GM10248 (cell line): ENCODE measurements at regions not wholly inside any gene's neighbourhood (a gene's known extent, or its start where the extent isn't known, plus 50 kb on each side); places are given as distances from the start of the nearest gene placed in this dataset.

Source experiments
- CTCF ChIA-PET: fragments of 300-600 bp; sonication (Branson Sonifier 250); formaldehyde crosslinking; extraction: SDS; loops from one replicate; lab custom pipeline; 2021; ENCODE audit warnings: antibody characterized with exemption; lab: Yijun Ruan, JAX
- POLR2A ChIA-PET: fragments of 350-650 bp; sonication (Branson Sonifier 250); formaldehyde crosslinking; extraction: SDS; loops from one replicate; lab custom pipeline; 2020; ENCODE audit warnings: antibody characterized with exemption; lab: Yijun Ruan, JAX
- DNase-seq: peaks from one replicate; pipeline ENCODE4 v3.0.0; 2012; ENCODE audit errors: extremely low spot score
- TF ChIP-seq, protein P1 (sequence below): IDR thresholded peaks from 2 replicates; pipeline ENCODE4 v1.5.1; 2012; ENCODE audit warnings: mild to moderate bottlenecking, low read depth; ENCODE audit errors: extremely low read depth, missing control alignments, control extremely low read depth

DNA sequence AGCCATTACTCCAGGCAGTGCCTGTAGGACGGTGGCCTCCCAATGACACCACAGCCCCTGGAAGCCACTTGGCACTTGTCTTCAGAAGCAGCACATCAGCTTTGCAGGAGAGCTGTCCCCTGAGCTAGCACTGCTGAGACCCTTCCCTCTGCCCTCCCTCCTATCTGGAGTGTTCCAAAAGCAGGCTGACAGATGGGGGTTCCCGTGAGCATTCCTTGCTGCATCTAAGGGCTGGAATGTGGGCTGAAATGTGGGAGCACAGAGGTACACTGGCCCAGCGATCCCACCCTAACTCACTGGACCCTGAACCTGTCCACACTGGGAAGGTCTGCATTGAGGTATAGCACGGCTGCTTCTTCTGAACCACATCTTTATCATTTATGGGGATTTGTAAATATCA, 230.1 kb downstream of the ANAPC1 start:
- ChIA-PET CTCF (no interaction called here), POLR2A (no interaction called here)
- DNase-seq, result no peak
- TF ChIP-seq, protein P1, sequence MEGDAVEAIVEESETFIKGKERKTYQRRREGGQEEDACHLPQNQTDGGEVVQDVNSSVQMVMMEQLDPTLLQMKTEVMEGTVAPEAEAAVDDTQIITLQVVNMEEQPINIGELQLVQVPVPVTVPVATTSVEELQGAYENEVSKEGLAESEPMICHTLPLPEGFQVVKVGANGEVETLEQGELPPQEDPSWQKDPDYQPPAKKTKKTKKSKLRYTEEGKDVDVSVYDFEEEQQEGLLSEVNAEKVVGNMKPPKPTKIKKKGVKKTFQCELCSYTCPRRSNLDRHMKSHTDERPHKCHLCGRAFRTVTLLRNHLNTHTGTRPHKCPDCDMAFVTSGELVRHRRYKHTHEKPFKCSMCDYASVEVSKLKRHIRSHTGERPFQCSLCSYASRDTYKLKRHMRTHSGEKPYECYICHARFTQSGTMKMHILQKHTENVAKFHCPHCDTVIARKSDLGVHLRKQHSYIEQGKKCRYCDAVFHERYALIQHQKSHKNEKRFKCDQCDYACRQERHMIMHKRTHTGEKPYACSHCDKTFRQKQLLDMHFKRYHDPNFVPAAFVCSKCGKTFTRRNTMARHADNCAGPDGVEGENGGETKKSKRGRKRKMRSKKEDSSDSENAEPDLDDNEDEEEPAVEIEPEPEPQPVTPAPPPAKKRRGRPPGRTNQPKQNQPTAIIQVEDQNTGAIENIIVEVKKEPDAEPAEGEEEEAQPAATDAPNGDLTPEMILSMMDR, result no peak

DNA sequence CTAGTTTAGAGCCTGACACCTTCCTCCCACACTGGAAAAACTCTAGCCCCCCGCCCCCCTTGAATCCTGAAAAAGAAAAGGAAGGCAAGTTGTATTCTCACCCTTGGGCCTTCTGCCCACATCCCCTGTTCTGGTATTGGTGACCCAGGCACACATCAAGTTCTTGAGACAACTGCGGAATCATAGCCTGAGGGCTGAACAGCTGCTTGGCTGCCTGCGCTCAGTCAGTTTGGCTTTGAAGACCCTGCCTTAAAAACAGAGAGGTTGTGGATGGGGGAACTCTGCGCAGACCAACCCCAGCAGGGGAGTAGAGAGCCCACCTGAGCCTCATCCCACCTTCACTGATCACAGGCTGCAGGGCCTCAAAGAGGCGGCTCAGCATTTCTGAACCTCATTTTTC, 229.2 kb downstream of the ANAPC1 start:
- ChIA-PET POLR2A (no interaction called here), CTCF (interaction anchor here (1.5 kb wide), 1 partner anchor 14 kb away, joined by 3 read pairs; no protein-coding TSS in a partner anchor)
- DNase-seq, result no peak
- TF ChIP-seq, protein P1, result no peak

DNA sequence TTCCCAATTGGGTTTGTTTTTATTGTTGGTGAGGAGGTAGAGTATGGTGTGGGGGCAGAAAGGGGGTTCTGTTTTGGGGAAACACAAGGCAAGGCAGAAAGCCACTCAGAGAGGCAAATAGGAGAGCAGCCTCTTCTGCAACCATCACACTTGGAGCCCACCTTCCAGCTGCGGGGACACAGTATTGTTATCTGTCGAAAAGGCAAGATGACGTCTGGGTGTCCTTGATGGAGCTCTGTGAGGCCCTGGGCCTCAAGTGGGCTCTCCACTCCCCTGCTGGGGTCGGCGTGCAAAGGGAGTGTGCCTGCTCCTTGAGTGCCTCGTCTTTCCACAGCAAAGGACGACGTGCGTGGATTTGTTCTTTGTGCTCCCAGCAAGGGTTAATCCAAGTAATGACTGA, 227.6 kb downstream of the ANAPC1 start:
- TF ChIP-seq, protein P1, result no peak
- ChIA-PET POLR2A (no interaction called here), CTCF (no interaction called here)
- DNase-seq, result no peak

DNA sequence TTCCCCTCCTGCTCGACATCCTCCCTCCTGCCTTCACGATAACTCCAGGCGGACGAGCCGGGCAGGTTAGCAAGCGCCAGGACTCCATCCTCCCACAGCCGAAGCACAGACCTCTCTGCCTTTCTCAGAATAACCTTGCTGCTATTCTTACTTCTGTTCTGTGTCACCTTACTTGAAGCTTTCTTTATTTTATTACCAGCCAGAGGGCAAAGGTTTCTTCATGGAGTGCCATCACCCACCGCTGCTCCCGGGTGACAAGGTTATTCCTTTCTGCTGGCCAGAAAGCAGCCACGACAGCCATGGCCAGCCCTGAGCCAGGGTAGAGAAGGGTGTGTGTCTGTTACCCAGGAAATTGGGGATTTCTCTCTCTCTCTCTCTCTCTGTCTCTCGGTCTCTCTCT, 227.1 kb downstream of the ANAPC1 start:
- POLR2A ChIA-PET, result no interaction called here

DNA sequence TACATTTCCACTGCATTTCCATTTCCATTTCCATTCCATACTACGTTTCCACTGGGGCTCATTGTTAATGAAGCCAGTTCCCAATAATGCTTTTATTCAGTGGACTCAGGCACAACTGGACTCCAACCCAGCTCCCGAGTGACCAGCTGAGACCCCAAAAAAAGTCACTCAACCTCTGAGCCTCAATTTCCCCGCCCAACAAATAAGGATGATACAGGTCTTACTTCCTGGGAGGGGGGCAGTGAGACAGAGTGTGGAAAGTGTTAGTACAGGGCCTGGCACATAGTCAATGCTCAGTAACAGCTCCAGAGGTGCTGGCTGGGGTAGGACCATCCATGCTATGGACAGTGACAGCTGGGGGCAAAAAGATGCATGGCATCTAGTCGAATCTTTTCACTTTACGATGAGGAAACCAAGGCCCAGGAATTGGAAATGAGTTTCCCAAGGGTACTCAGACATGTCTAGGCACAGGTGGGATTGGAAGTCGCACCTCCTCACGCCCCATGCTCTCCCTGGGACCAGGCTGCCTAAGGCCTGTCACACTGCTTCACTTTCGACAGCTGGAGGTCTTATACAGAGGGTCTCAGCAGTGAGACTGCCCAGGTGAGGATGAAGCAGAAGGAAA, 226.5 kb downstream of the ANAPC1 start:
- ChIA-PET CTCF (no interaction called here), POLR2A (no interaction called here)
- DNase-seq, result no peak
- TF ChIP-seq, protein P1, result no peak

More for the DNA sequence above, 227.1 kb downstream of the ANAPC1 start:
- DNase-seq, result no peak
- TF ChIP-seq, protein P1, result no peak
- CTCF ChIA-PET, result no interaction called here

DNA sequence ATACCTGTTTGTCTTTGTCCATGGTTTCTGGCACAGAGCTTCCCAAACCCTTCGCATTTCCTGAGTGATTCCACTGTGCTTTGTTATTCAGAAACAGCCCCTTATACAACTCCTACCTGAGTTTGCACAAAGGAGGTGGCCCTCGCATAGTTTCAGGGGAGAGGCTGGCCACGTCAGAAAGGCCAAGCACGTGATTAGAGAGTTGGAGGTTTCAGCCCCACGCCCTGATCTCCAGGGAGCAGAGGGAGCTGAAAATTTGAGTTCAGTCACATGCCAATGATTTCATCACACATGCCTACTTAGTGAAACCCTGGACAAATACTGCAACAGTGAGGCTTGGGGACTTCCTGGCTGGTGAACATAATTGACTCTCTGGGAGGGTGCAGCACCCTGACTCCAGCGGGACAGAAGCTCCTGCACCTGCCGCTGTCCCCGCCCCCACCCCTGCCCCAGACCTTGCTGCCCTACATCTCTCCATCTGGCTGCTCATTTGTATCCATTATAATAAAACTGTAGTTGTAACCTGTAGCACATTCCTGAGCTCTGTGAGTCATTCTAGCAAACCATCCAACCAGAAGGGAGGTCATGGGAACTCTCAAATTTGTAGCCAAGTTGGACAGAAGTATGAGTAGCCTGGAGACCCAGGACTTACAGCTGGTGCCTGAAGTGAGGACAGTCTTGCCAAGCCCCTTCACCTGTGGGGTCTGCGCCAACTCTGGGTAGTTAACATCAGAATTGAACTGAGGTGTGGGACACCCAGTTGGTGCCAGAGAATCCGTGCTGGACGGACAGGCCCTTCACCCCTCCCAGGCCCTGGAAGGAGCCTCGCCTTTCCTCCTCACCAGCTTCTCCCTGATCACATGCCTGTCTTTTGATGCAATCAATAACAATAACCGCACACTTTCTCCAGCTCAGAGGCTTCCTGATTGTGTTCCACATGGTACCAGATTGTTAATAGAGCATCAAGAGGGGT, 224.3 kb downstream of the ANAPC1 start:
- TF ChIP-seq, protein P1, result no peak
- POLR2A ChIA-PET, result no interaction called here
- no peak for DNase-seq
- CTCF ChIA-PET, result interaction anchor here (1.2 kb wide), 1 partner anchor 27 kb away, joined by 4 read pairs; no protein-coding TSS in a partner anchor
